GM12878 (cell line): ENCODE measurements at regions not wholly inside any gene's neighbourhood (a gene's known extent, or its start where the extent isn't known, plus 50 kb on each side); places are given as distances from the start of the nearest gene placed in this dataset.

Source experiments
- ATAC-seq: fragments of 200-7000 bp; cut with Tn5 transposase; 3 replicates; pipeline ENCODE4 v1.9.1; 2020; ENCODE audit warnings: mild to moderate bottlenecking, moderate library complexity
- BruUV-seq: library from RNA; stranded (reverse); fragments of 400-500 nt; replicated peaks from 2 replicates; lab custom pipeline; 2021; lab: Mats Ljungman, UMichigan
- CTCF ChIA-PET: fragments of 300-600 bp; sonication (Branson Sonifier 250); formaldehyde crosslinking; extraction: SDS; loops from one replicate; lab custom pipeline; 2021; ENCODE audit warnings: inconsistent platforms; lab: Yijun Ruan, JAX
- POLR2A ChIA-PET: fragments of 350-600 bp; formaldehyde crosslinking; extraction: SDS; loops from one replicate; lab custom pipeline; 2021; ENCODE audit warnings: inconsistent platforms; lab: Charles Lee
- RAD21 ChIA-PET: fragments of 300-600 bp; sonication (Branson Sonifier 250); formaldehyde crosslinking; loops from one replicate; lab custom pipeline; 2023; ENCODE audit warnings: antibody characterized with exemption; ENCODE audit not compliant: unreplicated experiment; lab: Charles Lee
- SMC1A ChIA-PET: fragments of 300-600 bp; sonication (Branson Sonifier 250); formaldehyde crosslinking; loops from one replicate; lab custom pipeline; 2023; ENCODE audit not compliant: unreplicated experiment, uncharacterized antibody; lab: Charles Lee
- DNase-seq: peaks from one replicate; pipeline ENCODE4 v3.0.0-alpha.2; 2011; ENCODE audit warnings: low read depth, low spot score
- FAIRE-seq: peaks from 3 replicates; lab custom pipeline; 2011; peaks lifted over from hg19 to GRCh38; lab: Jason Lieb, UNC
- H2AFZ ChIP-seq: 2 replicates; pipeline ENCODE4 v1.6.0; 2011; ENCODE audit warnings: low read depth, low read length, control low read depth; ENCODE audit not compliant: control insufficient read depth
- H3K27ac ChIP-seq: 2 replicates; pipeline ENCODE4 v1.5.1; 2011; ENCODE audit warnings: control low read depth; ENCODE audit not compliant: control insufficient read depth, insufficient read depth
- H3K27me3 ChIP-seq, 2 experiments: replicated peaks in 1 of 2; 2 replicates each; pipeline versions ENCODE4 v1.6.0 to v1.6.1; 2011; ENCODE audit warnings: low read length in 1 of 2; ENCODE audit not compliant: control insufficient read depth in 2 of 2, insufficient read depth in 2 of 2
- H3K36me3 ChIP-seq, 2 experiments: 2 replicates each; pipeline ENCODE4 v1.5.1; 2011; ENCODE audit warnings: low read length in 1 of 2; ENCODE audit not compliant: control insufficient read depth in 2 of 2, insufficient read depth in 2 of 2
- H3K4me1 ChIP-seq: 2 replicates; pipeline ENCODE4 v1.6.1; 2011; ENCODE audit warnings: mild to moderate bottlenecking, low read length, moderate library complexity, mixed read lengths; ENCODE audit not compliant: control insufficient read depth, insufficient read depth
- H3K4me2 ChIP-seq: 2 replicates; pipeline ENCODE4 v1.6.0; 2011; ENCODE audit warnings: control low read depth; ENCODE audit not compliant: control insufficient read depth, insufficient read depth
- H3K4me3 ChIP-seq: fragments of 200-600 bp; sonication (generic); 2 replicates; pipeline ENCODE4 v1.5.1; 2016
- H3K79me2 ChIP-seq: 2 replicates; pipeline ENCODE4 v1.6.0; 2011; ENCODE audit warnings: low read length; ENCODE audit not compliant: control insufficient read depth, insufficient read depth
- H3K9ac ChIP-seq: 2 replicates; pipeline ENCODE4 v1.8.0; 2011; ENCODE audit warnings: low read length, control low read depth, mixed read lengths; ENCODE audit not compliant: control insufficient read depth, insufficient read depth
- H3K9me3 ChIP-seq: replicated peaks from 3 replicates; pipeline ENCODE4 v1.5.1; 2011; ENCODE audit warnings: mild to moderate bottlenecking, low read length; ENCODE audit not compliant: control insufficient read depth, insufficient read depth
- H4K20me1 ChIP-seq: 2 replicates; pipeline ENCODE4 v1.6.0; 2011; ENCODE audit not compliant: control insufficient read depth, insufficient read depth
- BACH1 ChIP-seq: fragments of 450-650 bp; IDR thresholded peaks from 2 replicates; pipeline ENCODE4 v1.6.1; 2017; ENCODE audit warnings: mild to moderate bottlenecking, borderline replicate concordance
- DPF2 ChIP-seq: fragments of 450-650 bp; IDR thresholded peaks from 2 replicates; pipeline ENCODE4 v1.6.1; 2017; ENCODE audit warnings: mild to moderate bottlenecking
- HDGF ChIP-seq: fragments of 450-650 bp; IDR thresholded peaks from 2 replicates; pipeline ENCODE4 v1.6.1; 2016; ENCODE audit warnings: antibody characterized with exemption
- IKZF2 ChIP-seq, 2 experiments: fragments of 450-650 bp; IDR thresholded peaks; 2 replicates each; pipeline ENCODE4 v1.6.1; 2017; ENCODE audit warnings: mild to moderate bottlenecking in 2 of 2, moderate library complexity in 2 of 2
- MEF2B ChIP-seq: fragments of 450-650 bp; IDR thresholded peaks from 2 replicates; pipeline ENCODE4 v1.6.1; 2018; ENCODE audit warnings: mild to moderate bottlenecking, moderate library complexity; ENCODE audit not compliant: partially characterized antibody, poor library complexity, severe bottlenecking
- MTA3 ChIP-seq: IDR thresholded peaks from 2 replicates; pipeline ENCODE4 v1.6.1; 2012; ENCODE audit warnings: low read length, inconsistent platforms, borderline replicate concordance
- SMARCA5 ChIP-seq: fragments of 450-650 bp; IDR thresholded peaks from 2 replicates; pipeline ENCODE4 v1.6.1; 2017; ENCODE audit warnings: mild to moderate bottlenecking
- SPI1 ChIP-seq: IDR thresholded peaks from 2 replicates; pipeline ENCODE4 v1.6.1; 2011; ENCODE audit warnings: low read depth, mild to moderate bottlenecking, low read length, moderate library complexity, borderline replicate concordance; ENCODE audit not compliant: insufficient read depth
- TARDBP ChIP-seq: IDR thresholded peaks from 2 replicates; pipeline ENCODE4 v1.6.1; 2016; ENCODE audit warnings: borderline replicate concordance
- ZBED1 ChIP-seq: IDR thresholded peaks from 2 replicates; pipeline ENCODE4 v1.6.1; 2016; ENCODE audit warnings: borderline replicate concordance
- ZNF217 ChIP-seq: fragments of 450-650 bp; IDR thresholded peaks from 2 replicates; pipeline ENCODE4 v1.6.1; 2017; ENCODE audit warnings: antibody characterized with exemption, mild to moderate bottlenecking
- WGBS: methylation state at CpG from one replicate; pipeline ENCODE4 v1.1.6; 2016; ENCODE audit warnings: low lambda C conversion rate; ENCODE audit not compliant: insufficient replicate concordance, insufficient coverage; ENCODE audit errors: missing lambda C conversion rate; 5-methylcytosine and 5-hydroxymethylcytosine counted together
- in situ Hi-C: fragments of 300-500 bp; cut with MboI; formaldehyde crosslinking; loops from 9 replicates; pipeline ENCODE4 v1.14.3; 2018; ENCODE audit warnings: mixed read lengths
- intact Hi-C: fragments of 100-400 bp; cut with micrococcal nuclease; formaldehyde crosslinking; loops from one replicate; pipeline ENCODE4 v1.14.2; 2022; ENCODE audit not compliant: unreplicated experiment
- TF ChIP-seq, protein P1 (sequence below): fragments of 450-650 bp; formaldehyde crosslinking; IDR thresholded peaks from 2 replicates; pipeline ENCODE4 v1.4.0; 2022; ENCODE audit warnings: mild to moderate bottlenecking, moderate library complexity
- TF ChIP-seq, protein P2 (sequence below): IDR thresholded peaks from 2 replicates; pipeline ENCODE4 v1.6.1; 2011; ENCODE audit warnings: mild to moderate bottlenecking, low read depth, low read length, moderate library complexity; ENCODE audit not compliant: insufficient replicate concordance
- TF ChIP-seq, protein P3 (sequence below): IDR thresholded peaks from 2 replicates; pipeline ENCODE4 v1.6.1; 2012; ENCODE audit warnings: low read depth, low read length, improper control_type of control experiment

DNA sequence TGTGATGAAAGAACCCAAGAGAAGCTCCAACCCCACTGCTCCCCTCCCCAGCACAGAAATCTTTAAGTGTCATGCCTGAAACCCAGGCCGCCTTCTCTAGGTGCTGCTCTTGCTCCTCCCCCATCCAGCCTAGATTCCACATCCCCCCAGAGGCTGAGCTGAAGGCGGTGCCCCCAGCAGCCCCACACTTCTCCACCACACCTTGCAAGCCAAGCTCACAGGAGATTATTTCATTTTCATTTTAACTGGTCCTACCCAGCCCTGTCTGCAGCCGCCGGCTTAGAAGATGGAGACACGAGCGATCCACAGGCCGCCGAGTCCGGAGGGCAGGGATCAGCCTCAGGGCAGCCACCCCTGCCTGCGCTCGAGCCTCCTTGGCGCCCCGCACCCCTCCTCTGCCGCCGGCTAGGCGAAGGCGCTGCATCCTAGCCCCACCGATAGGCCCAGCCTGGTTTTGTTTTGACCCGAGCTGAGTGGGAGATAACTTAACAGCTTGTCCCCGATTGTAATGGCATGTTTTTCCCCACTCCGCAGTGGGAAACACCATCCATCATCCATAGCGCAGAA is 125.3 kb downstream of the RBFOX3 start:
- DNase-seq, result no peak
- ChIA-PET SMC1A (no interaction called here), POLR2A (no interaction called here), RAD21 (no interaction called here), CTCF (no interaction called here)
- no TSS peak for BruUV-seq
- intact Hi-C loops, result no loop called here
- no peaks in the 10 kb centered on the region for H3K36me3 ChIP-seq
- no peak overlapping the region for H3K4me2 ChIP-seq
- no peaks in the 10 kb centered on the region for H3K9me3 ChIP-seq
- no peaks in the 10 kb centered on the region for H4K20me1 ChIP-seq
- no peak overlapping the region for H2AFZ ChIP-seq
- H3K4me1 ChIP-seq, result no peaks in the 10 kb centered on the region
- WGBS, result 47% methylated on average over 22 of the region's 22 CpGs
- ATAC-seq, result no peak
- in situ Hi-C loops, result no loop called here
- H3K4me3 ChIP-seq, result no peak overlapping the region
- H3K27me3 ChIP-seq, result no peaks in the 10 kb centered on the region; a peak in 1 of 4 replicates
- H3K27ac ChIP-seq, result no peak overlapping the region
- H3K9ac ChIP-seq, result no peak overlapping the region
- TF ChIP-seq TARDBP (no peak), BACH1 (no peak), ZBED1 (no peak), IKZF2 (IDR thresholded peaks at IDR 0.05) (no peak), DPF2 (no peak), ZNF217 (no peak), MTA3 (no peak), SMARCA5 (no peak), SPI1 (no peak), MEF2B (no peak), HDGF (no peak)
- TF ChIP-seq, protein P1, sequence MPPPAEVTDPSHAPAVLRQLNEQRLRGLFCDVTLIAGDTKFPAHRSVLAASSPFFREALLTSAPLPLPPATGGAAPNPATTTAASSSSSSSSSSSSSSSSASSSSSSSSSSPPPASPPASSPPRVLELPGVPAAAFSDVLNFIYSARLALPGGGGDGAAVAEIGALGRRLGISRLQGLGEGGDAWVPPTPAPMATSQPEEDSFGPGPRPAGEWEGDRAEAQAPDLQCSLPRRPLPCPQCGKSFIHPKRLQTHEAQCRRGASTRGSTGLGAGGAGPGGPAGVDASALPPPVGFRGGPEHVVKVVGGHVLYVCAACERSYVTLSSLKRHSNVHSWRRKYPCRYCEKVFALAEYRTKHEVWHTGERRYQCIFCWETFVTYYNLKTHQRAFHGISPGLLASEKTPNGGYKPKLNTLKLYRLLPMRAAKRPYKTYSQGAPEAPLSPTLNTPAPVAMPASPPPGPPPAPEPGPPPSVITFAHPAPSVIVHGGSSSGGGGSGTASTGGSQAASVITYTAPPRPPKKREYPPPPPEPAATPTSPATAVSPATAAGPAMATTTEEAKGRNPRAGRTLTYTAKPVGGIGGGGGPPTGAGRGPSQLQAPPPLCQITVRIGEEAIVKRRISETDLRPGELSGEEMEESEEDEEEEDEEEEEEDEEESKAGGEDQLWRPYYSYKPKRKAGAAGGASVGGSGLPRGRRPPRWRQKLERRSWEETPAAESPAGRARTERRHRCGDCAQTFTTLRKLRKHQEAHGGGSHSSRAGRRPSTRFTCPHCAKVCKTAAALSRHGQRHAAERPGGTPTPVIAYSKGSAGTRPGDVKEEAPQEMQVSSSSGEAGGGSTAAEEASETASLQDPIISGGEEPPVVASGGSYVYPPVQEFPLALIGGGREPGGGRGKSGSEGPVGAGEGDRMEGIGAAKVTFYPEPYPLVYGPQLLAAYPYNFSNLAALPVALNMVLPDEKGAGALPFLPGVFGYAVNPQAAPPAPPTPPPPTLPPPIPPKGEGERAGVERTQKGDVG (CRISPR knock-in tag), result no peak
- TF ChIP-seq, protein P2, sequence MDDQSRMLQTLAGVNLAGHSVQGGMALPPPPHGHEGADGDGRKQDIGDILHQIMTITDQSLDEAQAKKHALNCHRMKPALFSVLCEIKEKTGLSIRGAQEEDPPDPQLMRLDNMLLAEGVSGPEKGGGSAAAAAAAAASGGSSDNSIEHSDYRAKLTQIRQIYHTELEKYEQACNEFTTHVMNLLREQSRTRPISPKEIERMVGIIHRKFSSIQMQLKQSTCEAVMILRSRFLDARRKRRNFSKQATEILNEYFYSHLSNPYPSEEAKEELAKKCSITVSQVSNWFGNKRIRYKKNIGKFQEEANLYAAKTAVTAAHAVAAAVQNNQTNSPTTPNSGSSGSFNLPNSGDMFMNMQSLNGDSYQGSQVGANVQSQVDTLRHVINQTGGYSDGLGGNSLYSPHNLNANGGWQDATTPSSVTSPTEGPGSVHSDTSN, result no peak
- TF ChIP-seq, protein P3, sequence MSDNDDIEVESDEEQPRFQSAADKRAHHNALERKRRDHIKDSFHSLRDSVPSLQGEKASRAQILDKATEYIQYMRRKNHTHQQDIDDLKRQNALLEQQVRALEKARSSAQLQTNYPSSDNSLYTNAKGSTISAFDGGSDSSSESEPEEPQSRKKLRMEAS, result no peak
- FAIRE-seq, result no peak
- no peaks in the 10 kb centered on the region for H3K79me2 ChIP-seq
